K562 (cell line): ENCODE measurements at regions not wholly inside any gene's neighbourhood (a gene's known extent, or its start where the extent isn't known, plus 50 kb on each side); places are given as distances from the start of the nearest gene placed in this dataset.

Experiments used
- ATAC-seq: fragments of 200-7000 bp; cut with Tn5 transposase; 3 replicates; pipeline ENCODE4 v1.9.1; 2020; ENCODE audit warnings: moderate library complexity
- BruUV-seq: library from RNA; stranded (reverse); fragments of 400-500 nt; replicated peaks from 2 replicates; lab custom pipeline; 2021; lab: Mats Ljungman, UMichigan
- CTCF ChIA-PET: fragments of 300-600 bp; formaldehyde crosslinking; extraction: SDS; loops from one replicate; lab custom pipeline; 2021; ENCODE audit warnings: low intra/inter-chr PET ratio; lab: Yijun Ruan, JAX
- POLR2A ChIA-PET: fragments of 300-600, 350-650 bp; sonication (Branson Sonifier 250); formaldehyde crosslinking; extraction: SDS; loops from one replicate; lab custom pipeline; 2021; ENCODE audit warnings: antibody characterized with exemption, inconsistent platforms; lab: Yijun Ruan, JAX
- DNase-seq, 4 experiments: peaks; one replicate each; pipeline versions ENCODE4 v3.0.0 to v3.0.0-alpha.2; 2011 to 2018; ENCODE audit warnings: low spot score in 3 of 4, mixed read lengths in 3 of 4; ENCODE audit errors: extremely low read depth in 1 of 4
- FAIRE-seq: peaks from 2 replicates; lab custom pipeline; 2011; peaks lifted over from hg19 to GRCh38; lab: Jason Lieb, UNC
- H2AFZ ChIP-seq: 2 replicates; pipeline ENCODE4 v1.6.0; 2011; ENCODE audit warnings: low read depth, low read length, control low read depth, inconsistent platforms
- H3K27ac ChIP-seq: fragments of 200-600 bp; 3 replicates; pipeline ENCODE4 v1.8.0; 2011; ENCODE audit warnings: low read depth, mild to moderate bottlenecking, control low read depth, inconsistent platforms, low read length, moderate library complexity, mixed read lengths; ENCODE audit errors: extremely low read depth
- H3K27me3 ChIP-seq, 2 experiments: fragments of 300-600 bp in 1 of 2; 2 replicates in 1 of 2; 3 replicates in 1 of 2; pipeline versions ENCODE4 v1.6.0 to v1.8.0; 2011; ENCODE audit warnings: inconsistent platforms in 2 of 2, low read length in 2 of 2, mild to moderate bottlenecking in 1 of 2, mixed read lengths in 1 of 2, moderate library complexity in 1 of 2; ENCODE audit not compliant: control insufficient read depth in 2 of 2, insufficient read depth in 2 of 2
- H3K36me3 ChIP-seq: fragments of 300-600 bp; 3 replicates; pipeline ENCODE4 v1.8.0; 2011; ENCODE audit warnings: mild to moderate bottlenecking, low read length, inconsistent platforms; ENCODE audit not compliant: control insufficient read depth, insufficient read depth
- H3K4me1 ChIP-seq, 2 experiments: fragments of 200-600 bp in 1 of 2; replicated peaks in 1 of 2; 2 replicates in 1 of 2; 3 replicates in 1 of 2; pipeline versions ENCODE4 v1.5.1 to v1.8.0; 2011; ENCODE audit warnings: inconsistent platforms in 2 of 2, low read length in 2 of 2, mild to moderate bottlenecking in 1 of 2, mixed read lengths in 1 of 2, moderate library complexity in 1 of 2; ENCODE audit not compliant: control insufficient read depth in 2 of 2, insufficient read depth in 2 of 2
- H3K4me2 ChIP-seq: 2 replicates; pipeline ENCODE4 v1.6.1; 2011; ENCODE audit warnings: low read length, control low read depth, inconsistent platforms, mixed read lengths; ENCODE audit not compliant: insufficient read depth
- H3K4me3 ChIP-seq: fragments of 200-600 bp; sonication (generic), shearing (Covaris generic); 2 replicates; pipeline ENCODE4 v1.5.1; 2016; ENCODE audit warnings: control low read depth, inconsistent platforms
- H3K79me2 ChIP-seq: fragments of 200-600 bp; 3 replicates; pipeline ENCODE4 v1.8.0; 2011; ENCODE audit warnings: low read length, inconsistent platforms; ENCODE audit not compliant: control insufficient read depth, insufficient read depth
- H3K9ac ChIP-seq, 2 experiments: 2 replicates each; pipeline versions ENCODE4 v1.6.0 to v1.6.1; 2011; ENCODE audit warnings: low read depth in 2 of 2, low read length in 2 of 2, control low read depth in 1 of 2, inconsistent platforms in 1 of 2, mild to moderate bottlenecking in 1 of 2, mixed read lengths in 1 of 2; ENCODE audit not compliant: insufficient read depth in 1 of 2
- H3K9me1 ChIP-seq: one replicate; pipeline ENCODE4 v1.6.0; 2011; ENCODE audit warnings: inconsistent platforms, mild to moderate bottlenecking, low read length, moderate library complexity; ENCODE audit not compliant: control insufficient read depth, insufficient read depth
- H3K9me3 ChIP-seq: replicated peaks from 2 replicates; pipeline ENCODE4 v1.5.1; 2011; ENCODE audit warnings: low read depth, low read length, inconsistent platforms; ENCODE audit not compliant: control insufficient read depth, insufficient read depth
- H4K20me1 ChIP-seq: replicated peaks from 2 replicates; pipeline ENCODE4 v1.6.1; 2011; ENCODE audit warnings: low read length, inconsistent platforms, mixed read lengths; ENCODE audit not compliant: control insufficient read depth, insufficient read depth
- HINFP ChIP-seq: fragments of 450-650 bp; conservative IDR thresholded peaks from 2 replicates; pipeline ENCODE4 v1.6.1; 2016; ENCODE audit warnings: missing genetic modification characterization, low read depth, mild to moderate bottlenecking, control low read depth, missing compliant biosample characterization
- HMG20A ChIP-seq: fragments of 450-650 bp; formaldehyde crosslinking; conservative IDR thresholded peaks from 2 replicates; pipeline ENCODE4 v1.4.0; 2020; ENCODE audit warnings: mild to moderate bottlenecking, mixed read lengths
- SRSF1 ChIP-seq: fragments of 200-400 bp; formaldehyde crosslinking; IDR thresholded peaks from 2 replicates; pipeline ENCODE4 v1.6.1; 2017; ENCODE audit warnings: mild to moderate bottlenecking, low read depth, low read length, moderate library complexity
- ZNF3 ChIP-seq: fragments of 250-450 bp; sonication (Bioruptor Pico); IDR thresholded peaks from 2 replicates; pipeline ENCODE4 v1.5.0; 2021; ENCODE audit warnings: mild to moderate bottlenecking, moderate library complexity
- WGBS: fragments of 100-300 bp; shearing (Covaris generic); methylation state at CpG from one replicate; pipeline ENCODE4 v1.1.6; 2016; ENCODE audit warnings: low coverage, mixed read lengths; ENCODE audit not compliant: insufficient coverage; ENCODE audit errors: missing lambda C conversion rate; 5-methylcytosine and 5-hydroxymethylcytosine counted together
- in situ Hi-C: fragments of 300-500 bp; cut with MboI; formaldehyde crosslinking; loops from 4 replicates; pipeline ENCODE4 v1.15.0; 2018; ENCODE audit warnings: inconsistent platforms, mixed read lengths
- intact Hi-C: fragments of 100-400 bp; cut with micrococcal nuclease; formaldehyde crosslinking; loops from 2 replicates; pipeline ENCODE4 v1.14.2; 2022

DNA sequence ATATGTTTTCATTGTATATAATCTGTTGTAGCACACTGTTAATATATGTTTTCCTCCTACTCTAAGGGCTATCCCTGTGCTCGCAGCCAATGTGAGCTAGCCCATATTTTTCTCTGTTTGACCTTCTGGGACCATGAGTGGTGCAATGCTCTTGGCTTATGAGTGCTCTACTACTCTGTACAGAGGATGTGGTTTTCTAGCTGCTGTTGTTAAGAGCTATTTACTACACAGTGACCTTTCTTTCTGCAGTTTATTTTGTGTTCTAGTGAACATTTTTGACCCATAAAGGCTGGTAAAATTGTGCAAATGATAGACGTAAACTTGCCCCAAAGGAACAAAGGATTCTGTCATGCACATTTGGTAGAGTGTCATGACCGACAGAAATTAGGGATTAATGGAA is 84.1 kb upstream of the CPHXL start:
- ChIA-PET CTCF (no interaction called here), POLR2A (interaction anchor here (1.2 kb wide), 1 partner anchor 1381 kb away, joined by 3 read pairs; the partner anchor contains the start of gene MON1B)
- DNase-seq: no peak
- peak; percentile 47; the same call in 1 of the 3 replicates for ATAC-seq
- no peaks in the 10 kb centered on the region for H3K9me3 ChIP-seq
- no peak for FAIRE-seq
- no peak overlapping the region for H3K4me3 ChIP-seq
- BruUV-seq: no TSS peak
- H3K4me1 ChIP-seq: no peaks in the 10 kb centered on the region
- H3K27ac ChIP-seq: no peak overlapping the region
- no peak for TF ChIP-seq HINFP (tag)
- no peak for TF ChIP-seq ZNF3 (CRISPR knock-in tag)
- TF ChIP-seq HMG20A (CRISPR knock-in tag): no peak
- TF ChIP-seq SRSF1: no peak
- no peaks in the 10 kb centered on the region for H3K36me3 ChIP-seq
- H3K4me2 ChIP-seq: no peak overlapping the region
- H3K9ac ChIP-seq: no peak overlapping the region
- 3% methylated on average over 3 of the region's 3 CpGs for WGBS
- H3K27me3 ChIP-seq: peaks cover 0 to 11% of the 10 kb centered on the region in 2 experiments; a peak in 2 of 5 replicates
- H4K20me1 ChIP-seq: no peaks in the 10 kb centered on the region
- no peaks in the 10 kb centered on the region for H3K79me2 ChIP-seq
- in situ Hi-C loops: no loop called here
- H2AFZ ChIP-seq: no peak overlapping the region
- no peaks in the 10 kb centered on the region for H3K9me1 ChIP-seq
- intact Hi-C loops: no loop called here
